GF-D8 (cell line): ENCODE measurements at regions not wholly inside any gene's neighbourhood (a gene's known extent, or its start where the extent isn't known, plus 50 kb on each side); places are given as distances from the start of the nearest gene placed in this dataset.
"Not testable (repeated sequence)": the region's sequence is repeated elsewhere in the genome, so short reads cannot be mapped to it uniquely, and the experiment has no call there.

Source experiments
- DNase-seq: peaks from one replicate; lab custom pipeline; 2025; lab: John Stamatoyannopoulos, UW

DNA sequence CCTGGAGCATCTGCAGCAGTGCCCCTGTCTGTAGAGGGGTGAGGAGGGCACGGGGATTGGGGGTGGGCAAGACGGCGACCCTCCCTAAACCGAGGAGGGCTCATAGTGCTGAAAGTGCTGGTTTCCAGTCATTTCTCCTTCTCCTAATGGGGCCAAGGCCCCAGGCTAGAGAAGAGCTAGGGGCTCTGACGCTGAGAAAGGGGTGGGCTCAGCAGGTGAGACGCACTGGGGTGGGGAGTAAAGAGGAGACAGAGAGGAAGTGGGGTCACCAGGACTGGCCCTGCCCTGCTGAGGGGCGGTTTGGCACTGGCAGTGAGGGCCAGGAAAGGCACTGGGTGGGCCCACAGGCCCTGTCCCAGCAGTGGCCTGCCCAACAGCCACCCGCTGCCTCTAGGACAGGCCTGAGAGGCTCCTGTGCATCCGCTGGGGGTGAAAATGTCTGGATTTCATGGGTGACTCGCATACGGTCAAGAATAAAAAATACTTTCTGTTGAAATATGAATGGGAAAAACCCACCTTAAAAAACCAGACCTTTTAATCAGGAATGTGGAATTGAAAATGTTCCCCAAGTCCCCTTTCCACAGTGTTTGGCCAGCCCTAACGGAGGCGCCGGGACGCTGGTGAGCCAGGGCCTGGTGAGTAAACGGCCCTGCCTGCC, 122.4 kb upstream of the SMURF2 start:
- no peak for DNase-seq

DNA sequence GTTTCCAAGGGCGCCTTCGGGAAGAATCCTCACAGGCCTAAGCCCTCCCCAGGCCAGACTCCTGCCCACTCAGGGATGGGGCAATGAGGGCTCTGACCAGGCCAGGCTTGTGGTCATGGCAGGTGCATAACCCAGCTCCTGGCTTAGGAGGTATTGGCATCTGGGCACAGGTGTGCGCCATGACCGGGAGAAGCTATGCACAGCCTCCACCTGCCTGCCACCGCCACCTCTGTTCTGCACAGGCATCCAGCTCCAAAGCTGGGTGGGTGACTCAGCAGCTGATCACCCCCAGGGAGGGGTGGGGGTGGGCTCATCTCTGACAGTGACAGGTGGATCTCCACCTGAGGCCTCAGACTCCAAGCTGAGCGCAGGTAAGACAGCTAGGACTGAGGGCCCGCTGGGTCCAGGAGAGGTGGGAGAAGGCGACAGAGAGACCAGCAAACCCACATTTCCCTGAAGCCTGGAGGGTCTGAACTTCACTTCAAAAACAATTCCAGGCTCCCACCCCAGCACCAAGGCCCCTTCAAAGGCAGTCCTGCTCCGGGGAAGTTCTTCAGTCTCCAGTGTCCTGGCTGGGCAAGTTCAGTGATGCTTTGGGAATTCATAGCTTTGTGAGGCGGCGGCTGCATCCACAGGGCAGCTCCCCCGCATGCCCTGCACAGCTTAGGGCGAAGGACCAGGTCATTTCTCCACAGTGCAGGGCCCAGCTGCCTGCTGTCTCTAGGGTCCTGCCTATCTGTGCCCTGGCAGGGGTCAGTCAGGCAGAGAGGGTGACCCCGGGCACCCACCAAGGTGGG, 121.6 kb upstream of the SMURF2 start:
- DNase-seq: no peak

DNA sequence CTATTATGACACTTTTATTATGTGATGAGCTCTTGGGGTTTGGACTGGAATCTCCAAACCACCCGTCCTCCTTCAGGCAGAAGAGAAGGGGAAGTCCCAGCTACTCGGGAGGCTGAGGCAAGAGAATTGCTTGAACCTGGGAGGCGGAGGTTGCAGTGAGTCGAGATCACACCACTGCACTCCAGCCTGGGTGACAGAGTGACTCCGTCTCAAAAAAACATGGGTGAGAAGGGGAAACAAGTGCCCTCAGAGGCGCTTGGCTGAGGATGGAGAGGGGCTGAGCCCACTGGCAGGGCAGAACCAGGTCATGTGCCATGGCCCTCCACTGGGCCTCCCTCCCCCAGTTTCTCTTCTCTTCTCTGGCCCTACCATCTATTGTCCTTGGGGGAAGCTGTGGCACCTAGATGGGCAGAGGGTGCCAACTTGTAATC, 120.9 kb upstream of the SMURF2 start:
- no peak for DNase-seq

DNA sequence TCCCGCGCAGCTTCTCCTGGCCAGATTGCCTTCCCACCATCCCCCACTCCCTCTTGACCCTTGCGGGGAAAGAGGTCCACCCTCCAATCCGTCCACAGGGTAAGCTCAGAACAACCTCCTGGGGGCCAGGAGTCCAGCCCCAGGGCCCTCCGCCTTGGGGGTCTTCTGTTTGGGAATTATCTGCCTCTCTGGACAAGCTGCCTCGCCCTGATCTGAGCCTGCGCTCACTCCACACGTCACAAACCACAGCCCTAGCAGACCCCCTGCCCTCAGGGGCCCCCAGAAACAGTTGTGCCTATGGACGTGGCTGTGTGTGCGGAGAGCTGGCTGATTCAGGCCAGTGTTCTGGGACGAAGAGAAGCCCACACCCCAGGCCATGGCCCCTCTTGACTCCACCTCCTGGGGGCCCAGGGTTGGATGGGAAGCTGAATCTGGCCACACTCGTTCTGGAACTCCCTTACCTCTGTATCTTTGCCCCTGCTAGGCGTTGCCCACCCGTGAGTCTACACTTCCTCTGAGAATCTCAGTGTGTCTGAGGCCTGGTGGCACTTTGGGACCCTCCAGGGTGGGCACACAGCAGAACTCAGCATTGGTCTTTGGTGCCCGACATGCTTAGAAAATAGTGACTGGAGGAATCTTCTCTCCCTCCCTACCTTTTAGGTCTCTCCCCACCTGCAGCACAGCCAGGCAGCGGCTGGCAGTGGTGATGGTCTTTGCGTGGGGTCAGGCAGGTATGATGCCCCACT, 119.9 kb upstream of the SMURF2 start:
- no peak for DNase-seq

DNA sequence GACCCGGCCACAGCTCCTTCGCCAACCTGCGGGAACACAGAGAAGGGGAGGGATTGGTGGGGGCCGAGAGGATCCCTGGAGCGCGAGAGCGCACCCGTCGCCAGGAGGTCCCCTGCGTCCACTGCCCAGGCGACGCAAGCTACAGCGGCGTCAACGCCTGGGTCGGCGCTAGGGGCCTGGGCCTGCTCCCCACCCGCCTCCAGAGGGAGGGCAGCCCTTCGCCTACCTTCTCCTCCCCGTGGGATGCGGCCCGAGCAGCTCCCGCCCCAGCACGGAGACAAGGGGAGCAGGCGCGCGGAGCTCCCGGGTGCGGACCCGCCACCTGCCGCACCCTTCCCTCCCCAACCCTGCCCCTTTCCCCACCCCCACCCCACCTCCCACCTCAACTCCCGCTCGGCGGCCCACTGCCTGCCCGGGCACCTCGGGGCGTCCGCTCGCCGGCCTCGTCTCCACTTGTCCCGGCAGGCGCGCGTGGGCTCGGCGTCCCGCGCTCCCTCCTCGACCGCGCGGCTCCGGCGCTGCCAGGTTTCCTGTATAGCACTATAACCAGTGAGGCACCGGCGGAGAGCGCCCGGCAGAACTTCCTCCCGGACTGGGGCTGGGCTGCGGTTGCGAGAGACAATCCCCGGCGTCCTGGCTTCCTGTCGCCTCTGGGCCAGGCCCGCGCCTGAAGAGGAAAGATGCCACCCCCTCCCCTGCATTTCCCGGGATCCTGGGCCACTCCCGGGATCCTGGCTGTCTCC, 119.1 kb upstream of the SMURF2 start:
- peak; percentile 38 for DNase-seq

DNA sequence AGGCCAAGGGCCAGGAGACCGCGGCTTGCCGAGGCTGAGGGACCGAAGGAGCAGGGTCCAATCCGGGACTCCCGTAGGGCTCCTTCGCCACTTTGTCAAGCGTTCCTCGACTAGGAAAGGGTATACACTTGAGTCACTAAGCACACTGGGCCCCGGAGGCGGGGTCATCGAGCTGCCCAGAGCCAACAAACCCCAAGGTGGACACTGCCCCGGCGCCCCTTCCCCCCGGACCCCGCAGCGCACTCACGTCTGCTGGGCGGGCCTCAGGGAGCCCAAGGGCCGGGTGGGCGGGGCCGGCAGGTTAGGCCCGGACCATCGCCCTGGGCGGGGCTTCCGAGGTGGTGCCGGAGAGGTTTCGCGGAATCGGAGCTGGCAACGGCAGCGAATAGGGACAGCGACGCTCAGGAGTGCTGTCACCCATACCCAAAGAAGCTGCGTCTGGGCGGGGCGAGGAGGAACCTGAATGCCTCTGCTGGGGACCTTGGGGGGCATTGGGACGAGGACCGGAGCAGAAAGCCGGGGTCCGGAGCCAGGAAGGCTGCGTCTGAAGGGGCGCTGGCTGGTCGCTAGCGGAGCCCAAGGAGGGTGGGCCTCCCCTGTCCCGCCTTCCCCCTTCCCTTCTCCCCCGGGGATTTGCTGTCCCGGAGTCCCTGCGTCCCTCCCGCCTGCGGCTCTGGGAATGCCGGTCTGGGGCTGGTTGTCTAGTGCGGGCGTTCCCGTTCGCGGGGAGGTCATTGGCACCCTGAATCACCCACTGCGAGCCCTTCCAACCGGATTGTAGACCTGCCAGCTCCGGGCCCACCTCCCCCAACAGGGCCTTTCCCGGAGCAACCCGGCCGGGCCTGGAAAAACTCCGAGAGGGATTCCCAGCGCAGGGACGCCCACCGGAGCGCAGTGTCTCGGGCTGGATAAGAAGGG, 118.2 kb upstream of the SMURF2 start:
- no peak for DNase-seq

DNA sequence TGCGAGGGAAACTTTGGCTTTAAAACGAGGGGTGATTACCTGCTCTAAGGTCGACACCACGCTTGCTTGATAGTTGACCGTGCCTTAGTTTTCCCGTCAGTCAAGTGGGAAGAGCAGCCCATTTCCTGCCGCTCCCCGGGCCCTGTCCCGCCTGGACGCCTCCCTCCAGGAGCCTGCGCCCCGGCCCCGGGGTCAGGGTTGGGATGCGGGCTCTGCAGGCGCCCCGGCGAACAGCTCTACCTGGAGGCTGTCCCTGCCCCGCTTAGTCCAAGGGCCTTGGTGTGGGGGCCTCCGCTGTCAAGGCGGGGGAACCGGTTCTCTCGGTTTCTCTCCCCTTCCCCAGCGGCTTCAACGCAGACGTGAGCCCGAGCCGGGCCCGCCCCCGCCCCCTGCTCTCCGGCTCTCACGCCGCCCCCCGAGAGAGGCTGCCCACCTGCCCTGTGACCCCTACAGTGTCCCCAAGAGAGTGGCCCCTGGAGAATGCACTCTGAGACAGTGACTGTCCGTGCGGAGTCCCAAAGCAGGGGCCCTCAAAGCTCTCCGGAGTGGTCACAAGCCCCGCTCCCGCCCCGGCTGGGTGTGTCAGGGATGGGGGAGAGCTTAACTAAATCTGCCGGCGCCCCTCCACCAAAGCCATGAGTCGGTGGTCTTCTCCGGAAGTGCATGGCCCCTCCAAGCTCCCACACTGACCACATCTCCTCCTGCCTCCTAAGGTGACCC, 117.4 kb upstream of the SMURF2 start:
- no peak for DNase-seq

DNA sequence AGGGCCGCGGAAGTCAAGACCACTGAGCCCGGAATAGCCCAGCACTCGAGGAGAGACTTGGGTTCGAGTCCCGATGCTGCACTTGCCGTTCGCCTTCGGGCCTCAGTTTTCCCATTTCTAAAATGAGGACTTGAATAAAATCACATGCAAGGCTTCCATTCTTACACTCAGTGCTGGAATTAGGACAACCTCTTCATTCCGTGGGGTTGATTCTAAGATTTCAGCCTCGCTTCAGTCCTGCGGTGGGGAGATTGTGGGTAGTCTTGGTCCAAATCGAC, 116.9 kb upstream of the SMURF2 start:
- DNase-seq: not testable (repeated sequence)

DNA sequence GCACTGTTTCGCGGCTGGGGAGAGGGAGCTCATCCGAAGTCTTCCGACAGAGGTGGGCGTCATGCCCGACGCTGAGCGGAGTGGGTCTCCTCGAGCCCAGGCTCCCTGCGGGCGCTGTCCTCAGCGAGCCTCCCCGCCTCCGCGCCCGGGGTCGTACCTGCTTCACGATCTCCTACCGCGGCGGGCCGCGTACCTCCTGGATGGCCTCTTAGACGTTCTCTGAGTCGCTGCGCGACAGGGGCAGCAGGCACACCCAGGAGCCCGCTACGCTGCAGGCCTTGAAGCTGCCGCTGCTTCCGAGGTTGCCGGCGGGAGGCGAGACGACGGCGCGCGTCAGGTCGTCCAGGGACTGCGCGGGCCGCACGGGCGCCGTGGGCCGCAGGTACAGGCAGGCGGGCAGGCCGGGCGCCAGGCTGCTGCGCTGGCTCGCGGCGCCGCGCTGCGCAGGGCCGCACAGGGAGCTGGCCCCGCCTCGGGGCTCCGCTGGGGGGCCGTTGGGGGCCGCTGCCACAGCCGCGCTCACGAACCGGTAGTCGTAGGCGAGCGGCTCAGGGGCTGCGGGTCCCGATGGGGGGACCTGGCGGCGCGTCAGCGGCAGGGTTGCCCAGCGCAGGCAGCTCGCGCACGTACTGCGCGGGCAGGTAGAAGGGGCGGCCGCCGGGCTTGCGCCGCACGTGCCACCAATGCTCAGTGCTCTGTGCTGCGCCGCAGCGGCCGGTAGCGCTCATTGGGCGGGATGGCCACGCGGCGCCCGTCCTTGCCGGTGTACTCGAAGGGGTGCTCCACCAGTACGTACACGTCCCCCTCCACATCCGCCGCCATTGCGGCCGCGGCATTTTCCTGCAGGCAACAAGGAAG, 116.4 kb upstream of the SMURF2 start:
- no peak for DNase-seq

DNA sequence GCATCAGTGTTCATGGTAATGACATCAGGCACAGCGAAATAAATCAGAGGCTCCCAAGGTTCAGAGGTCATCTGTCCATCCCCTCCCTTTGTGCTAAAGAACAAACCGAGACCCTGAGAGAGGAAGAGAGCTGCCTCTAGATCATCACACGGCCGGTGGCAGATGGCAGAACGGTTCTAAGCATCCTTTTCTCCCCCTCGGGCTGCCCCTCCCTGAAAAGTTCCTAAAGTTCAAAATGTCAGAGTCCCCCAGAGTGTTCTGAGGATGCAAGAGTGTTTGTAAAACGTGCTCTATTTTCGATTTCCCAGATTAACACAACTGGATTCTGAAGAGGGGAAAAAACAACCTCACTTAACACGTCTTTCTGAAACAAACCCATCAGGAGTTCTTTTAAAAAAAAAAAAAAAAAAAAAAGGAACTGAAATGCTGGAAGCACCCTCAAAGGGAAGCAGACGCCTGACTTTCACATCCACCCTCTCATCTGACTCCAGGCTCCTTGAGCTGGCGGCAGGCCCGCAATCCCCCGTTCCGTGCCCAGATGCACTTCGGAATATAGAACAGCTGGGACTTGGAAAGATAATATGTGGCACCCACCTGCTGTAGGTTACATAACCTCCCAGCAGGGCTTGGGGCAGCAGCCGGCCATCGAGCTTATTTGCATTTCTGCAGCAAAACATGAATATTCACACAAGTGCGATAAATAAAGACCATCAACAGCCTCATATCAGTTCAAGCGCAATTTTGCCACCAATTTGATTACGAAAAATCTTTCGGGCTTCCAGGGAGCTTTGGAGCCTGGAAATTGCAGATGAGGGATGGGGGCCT, 115.5 kb upstream of the SMURF2 start:
- no peak for DNase-seq

DNA sequence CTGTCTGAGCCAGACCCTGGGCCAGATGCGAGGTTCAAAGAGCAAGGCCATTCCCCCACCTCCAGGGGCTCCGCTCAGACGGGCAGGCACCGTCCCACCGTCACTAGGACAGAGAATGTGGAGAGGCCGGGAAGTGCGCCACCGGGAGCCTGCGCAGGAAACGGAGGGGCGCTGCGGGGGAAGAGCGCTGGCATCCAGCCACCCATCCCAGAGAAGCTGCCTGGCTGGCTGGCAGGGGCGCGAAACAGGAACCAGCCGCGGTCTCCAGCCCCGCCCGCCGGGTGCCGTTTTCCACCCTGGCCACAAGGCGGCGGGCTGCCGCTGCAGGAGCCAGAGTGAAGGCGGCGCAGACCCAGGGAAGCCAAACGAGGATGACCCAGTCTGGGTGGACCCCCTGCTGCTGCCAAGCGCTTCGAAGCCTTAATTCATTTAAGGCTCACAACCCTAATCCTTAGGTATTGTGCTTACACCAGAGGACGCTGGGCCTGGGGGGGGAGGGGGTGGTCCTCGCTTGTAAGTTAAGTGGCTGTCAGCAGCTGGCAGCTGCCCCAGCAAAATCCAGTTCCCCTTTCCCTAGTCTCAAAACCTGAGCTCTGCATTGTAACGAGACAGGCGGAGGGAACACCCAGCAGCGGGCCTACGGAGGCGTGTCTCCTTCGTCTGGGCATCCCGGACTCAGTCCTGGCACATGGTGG, 114.8 kb upstream of the SMURF2 start:
- DNase-seq: peak; percentile 58

DNA sequence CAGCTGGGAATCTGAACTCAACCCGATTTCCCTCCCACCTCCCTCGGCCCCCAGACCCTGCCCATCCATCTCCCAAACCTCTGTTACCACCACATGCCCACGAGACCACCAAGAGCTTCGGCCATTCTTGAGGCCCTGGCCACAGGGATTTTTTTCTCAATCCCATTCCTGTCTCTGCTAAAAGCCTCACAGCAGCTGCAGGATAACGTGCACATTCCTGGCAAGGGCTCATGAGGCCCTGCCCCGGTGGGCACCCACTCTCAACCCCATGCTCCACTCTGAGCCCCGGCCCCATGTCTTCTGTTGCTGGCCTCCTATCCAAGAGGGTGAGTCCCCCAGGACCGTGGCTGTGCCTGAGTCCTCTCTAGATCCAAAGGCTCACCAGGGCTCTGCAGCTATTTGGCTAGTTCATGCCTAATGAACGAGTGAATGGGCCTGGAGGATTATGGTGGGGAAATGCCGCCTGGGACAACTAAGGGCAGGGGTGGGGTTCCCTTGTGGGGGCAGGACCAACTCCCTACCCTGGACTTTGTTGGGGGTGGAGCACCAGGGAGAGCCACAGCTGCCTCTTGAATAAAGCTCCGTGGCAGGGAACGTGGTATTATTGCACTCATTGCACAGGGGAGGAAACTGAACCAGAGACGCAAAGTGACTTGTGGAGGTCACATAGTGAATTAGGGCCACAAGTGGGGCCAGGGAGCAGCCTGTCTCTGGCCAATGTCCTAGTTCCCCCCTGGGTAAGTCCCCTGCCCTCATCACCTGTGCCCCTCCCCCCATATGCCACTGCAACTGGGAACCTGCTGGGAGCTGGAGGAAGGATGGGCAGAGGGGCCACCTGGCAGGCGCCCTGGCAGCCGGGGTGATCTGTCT, 113.8 kb upstream of the SMURF2 start:
- DNase-seq: no peak

DNA sequence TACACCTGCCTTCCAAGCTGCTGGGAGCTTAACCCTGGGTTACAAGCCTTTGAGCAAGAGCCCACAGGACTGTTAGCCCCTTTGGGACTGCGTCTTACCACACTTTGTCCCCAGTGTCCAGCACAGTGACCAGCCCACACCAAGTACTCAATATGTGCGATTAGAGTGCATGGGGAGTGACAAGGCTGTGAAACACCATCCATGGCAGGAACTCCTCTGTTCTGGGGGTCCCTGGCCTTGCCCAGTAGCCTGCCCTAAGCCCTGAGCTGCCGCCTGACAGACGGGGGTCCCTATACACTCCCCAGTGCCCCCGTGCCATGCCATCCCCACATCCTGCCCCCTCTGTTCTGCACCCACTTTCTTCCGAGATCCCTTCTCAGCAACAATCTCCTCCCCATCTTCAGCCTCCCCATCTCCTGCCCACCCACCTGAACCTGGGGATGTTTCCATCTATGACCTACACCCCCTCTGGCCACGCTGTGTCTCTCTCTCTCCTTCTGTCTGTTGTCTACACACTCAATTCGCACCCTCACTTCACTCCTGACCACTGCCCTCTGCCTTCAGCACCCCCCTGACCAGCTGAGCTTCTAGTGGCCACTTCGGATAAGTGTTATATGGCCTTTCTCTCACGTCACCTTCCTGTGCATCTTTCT, 112.9 kb upstream of the SMURF2 start:
- no peak for DNase-seq

DNA sequence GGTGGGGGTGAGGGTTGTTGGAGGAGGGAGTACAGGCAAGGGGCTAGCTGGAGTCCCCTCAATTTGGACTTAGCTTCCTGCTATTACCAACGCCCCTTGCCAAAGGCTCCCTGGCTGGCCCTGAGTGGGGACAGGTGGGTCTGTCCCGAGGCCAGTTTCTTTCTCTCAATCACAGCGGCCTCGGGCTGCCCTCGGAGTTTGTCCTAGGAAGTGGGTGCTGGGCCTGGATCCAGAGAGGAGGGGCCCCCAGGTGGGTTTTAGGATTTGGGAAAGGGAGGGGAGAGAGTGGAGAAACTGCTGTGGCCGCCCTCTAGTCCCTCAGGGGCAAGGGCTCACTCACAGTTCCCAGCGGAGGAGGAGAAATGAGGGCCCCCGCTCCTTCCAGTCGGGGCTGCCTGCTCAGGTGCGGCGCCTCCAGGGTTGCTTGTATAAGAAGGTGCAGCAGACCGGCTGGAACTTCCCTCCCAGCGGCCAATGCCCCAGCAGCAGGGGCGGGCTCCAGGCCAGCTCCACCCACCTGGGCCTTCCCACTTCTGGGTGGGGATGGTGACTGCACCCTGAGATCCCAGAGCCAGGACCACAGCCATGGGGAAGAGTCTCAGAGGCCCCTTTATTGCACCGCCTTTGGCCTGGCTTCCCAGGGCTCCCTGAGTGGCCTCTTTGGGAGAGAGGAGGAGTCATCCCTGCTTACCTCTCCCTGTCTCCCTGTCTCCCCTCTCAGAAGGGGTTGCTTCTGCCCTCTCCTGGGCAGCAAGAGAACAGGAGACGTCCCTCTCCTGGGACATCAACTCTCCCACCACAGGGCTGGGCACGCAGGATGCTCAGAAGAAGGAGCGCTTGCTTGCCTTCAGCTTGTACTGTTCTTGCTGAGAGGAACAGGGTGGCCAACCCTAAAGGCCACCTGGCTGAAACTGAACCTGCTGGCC, 112.0 kb upstream of the SMURF2 start:
- no peak for DNase-seq

DNA sequence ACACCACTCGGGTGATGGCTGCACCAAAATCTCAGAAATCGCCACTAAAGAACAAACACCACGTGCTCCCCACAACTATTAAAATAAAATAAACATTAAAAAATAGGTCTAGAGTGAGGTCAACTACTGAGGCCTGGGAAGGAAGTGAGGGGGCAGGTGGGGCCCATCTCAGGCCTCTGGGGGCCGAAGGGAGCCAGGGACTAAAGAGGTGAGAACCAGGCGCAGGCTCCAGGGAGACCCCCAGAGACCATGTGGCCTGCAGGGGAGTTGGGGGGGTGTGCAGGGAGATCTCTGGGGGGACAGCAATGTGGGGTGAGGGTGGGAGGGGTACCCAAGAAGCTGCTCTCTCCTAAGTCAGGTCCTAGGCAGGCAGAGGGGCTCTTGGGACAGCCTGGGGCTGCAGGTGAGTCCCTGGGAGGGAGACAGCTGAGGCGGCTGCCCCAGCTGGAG, 111.3 kb upstream of the SMURF2 start:
- DNase-seq: no peak
